GDM1 (cell line): ENCODE measurements at regions not wholly inside any gene's neighbourhood (a gene's known extent, or its start where the extent isn't known, plus 50 kb on each side); places are given as distances from the start of the nearest gene placed in this dataset.

Experiments used
- DNase-seq: peaks from one replicate; lab custom pipeline; 2025; lab: John Stamatoyannopoulos, UW

DNA sequence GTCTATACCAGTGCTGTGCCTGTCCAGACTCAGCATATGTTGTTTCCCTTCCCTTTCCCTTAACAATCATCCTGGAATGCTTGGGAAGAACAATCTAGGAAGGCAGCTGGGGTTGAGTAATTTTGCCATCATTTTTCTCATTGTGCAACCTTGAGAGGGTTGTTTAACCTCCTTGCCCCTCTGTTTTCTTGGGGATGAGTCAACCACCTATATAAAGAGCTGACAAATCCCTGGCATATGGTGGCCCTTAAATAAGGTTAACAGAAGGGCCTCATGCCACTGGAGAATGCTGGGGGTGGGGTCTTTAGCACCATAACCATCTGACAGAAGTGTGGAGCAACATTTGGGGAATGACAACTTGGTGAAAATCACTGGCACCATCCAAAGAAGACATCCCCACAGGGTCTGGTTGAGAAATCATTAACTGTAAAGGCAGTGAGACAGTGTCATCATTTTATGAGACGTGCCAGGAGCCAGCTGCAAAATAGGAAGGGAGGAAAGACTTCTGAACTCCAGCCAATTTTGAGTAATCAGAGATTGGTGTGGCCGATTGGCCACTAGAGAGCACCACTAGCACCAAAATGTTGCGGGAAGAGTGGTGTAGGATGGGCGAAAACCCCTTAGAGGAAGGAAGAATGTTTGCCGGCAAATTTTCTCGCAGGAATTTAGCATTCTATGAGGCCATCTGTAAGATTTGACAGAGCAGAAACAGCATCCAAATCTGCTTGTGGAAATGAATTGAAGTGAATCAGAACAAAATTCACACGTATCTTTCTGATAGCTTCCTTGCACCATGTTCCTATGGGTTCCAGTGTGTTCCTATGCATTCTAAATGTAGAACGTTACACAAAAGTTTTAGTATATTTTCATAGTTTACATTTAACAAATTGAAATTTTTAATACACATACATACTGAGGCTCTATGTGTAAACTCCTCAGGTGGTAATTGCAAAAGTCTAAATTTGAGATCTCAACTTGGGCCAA is 113.8 kb downstream of the MSX2 start:
- no peak for DNase-seq

DNA sequence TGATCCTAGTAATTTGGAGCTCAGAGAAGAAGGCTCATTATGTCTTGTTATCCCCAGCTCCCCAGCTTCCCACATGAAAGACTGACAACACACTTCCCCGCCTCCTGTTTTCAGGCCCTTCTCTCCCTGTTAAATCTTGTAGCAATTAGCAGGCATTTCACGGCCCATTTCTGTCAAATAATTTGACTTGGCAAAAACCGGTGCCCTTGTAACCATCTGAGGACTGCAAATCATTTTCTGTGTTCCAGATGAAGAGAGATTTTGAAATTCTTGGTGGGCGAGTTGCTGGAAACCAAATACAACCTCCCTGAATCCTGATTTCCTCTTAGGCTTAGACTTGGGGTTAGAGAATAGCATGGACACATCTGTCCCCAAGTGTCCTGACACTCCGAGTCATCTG is 109.7 kb downstream of the MSX2 start:
- DNase-seq, result no peak

- no peak for DNase-seq
These were observed 108.4 kb downstream of the MSX2 start for GRCh38 chr5:174832811-174833210.

DNA sequence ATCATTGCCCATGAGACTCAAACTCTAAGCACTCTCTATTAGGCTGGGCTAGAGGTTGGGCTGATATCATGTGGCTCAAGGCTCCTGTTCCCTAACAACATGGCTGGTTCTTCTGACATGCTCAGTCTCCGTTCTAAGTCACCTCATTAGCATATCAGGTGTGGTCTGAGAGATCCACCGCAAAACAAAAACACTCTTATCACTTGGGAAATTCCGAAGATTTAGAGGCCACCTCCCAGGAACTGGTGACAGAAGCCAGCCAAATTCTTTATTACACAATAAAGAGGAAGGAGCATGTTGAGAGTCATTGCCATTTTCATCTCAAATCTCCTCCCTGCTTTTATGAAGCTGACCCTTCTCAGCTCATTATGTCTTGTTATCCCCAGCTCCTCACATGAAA is 107.6 kb downstream of the MSX2 start:
- DNase-seq, result no peak

DNA sequence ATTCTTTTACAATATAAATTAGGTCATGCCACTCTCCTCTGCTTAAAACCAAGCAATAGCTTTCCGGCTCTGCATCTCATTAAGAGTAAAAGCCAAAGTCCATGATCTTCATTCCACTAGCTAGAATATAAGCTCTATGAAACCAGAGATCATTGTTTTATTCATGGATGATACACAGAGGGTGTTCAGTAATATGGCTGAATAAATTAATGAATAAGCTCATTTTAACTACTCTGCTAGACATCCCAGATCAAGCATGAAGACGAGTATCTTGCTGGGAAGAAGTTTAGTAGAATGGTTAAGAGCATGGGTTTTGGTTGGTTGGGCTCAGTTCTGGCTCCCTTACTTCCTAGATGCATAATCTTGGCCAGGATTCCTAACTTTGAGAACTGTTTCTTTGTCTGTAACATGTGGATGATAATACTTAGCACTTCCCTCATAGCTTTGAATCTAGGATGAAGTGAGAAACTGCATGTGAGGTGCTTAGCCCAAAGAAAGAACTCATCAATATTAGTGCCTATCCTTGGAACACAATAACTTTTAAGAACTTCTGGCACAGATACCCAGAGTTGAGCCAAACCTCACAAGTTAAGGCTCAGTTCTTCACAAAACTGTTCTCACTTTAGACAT is 106.8 kb downstream of the MSX2 start:
- DNase-seq, result no peak

DNA sequence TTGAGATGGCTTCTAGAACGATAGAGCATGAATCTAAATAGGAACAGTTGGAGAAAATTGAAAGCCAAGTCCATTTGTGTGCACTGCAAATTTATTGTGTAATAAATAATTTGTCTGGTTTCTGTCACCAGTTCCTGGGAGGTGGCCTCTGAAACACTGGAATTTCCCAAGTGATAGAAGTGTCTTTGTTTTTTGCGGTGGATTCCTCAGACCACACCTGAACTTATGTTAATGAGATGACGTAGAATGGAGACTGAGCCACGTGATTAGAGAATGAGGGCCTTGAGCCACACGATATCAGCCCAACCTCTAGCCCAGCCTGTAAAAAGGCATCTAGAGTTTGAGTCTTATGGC is 105.1 kb downstream of the MSX2 start:
- no peak for DNase-seq

DNA sequence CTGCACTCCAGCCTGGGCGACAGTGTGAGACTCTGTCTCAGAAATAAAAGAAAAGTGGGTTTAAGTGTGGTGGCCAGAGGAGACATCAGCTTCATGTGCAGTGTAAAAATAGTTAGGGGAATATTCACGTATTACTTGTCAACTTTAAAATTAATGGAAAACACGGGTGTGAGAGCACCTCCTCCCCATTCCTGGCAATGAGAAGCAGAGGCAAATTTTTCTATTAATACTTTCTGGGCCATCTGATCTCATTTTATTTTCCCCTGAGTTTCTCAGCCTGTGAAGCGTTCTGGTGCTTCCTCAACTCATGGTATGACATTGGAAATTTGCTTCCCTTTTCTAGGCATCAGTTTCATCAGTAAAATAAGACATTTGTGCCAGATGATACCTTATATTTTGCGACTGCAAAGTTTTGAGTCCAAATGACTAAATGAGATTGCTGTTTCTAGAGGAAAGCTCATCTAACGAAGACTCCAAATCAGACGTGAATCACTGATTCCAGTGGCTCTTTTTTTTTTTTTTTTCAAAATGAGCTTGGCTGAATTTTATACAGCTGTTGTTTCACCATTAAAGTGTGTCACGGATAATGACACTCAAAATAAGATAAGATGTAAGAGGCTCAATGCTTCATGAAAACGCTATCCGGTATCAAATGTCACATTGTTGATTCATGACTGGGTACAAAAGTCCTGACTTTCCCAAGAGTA is 104.6 kb downstream of the MSX2 start:
- no peak for DNase-seq

GRCh38 chr5:174827558-174827957 is 103.2 kb downstream of the MSX2 start:
- no peak for DNase-seq

GRCh38 chr5:174825587-174825986 is 101.2 kb downstream of the MSX2 start:
- no peak for DNase-seq

GRCh38 chr5:174818430-174818829 is 94.0 kb downstream of the MSX2 start:
- no peak for DNase-seq

GRCh38 chr5:174817610-174818009 is 93.2 kb downstream of the MSX2 start:
- no peak for DNase-seq

GRCh38 chr5:174816858-174817257 is 92.5 kb downstream of the MSX2 start:
- DNase-seq, result no peak

GRCh38 chr5:174811438-174811837 is 87.1 kb downstream of the MSX2 start:
- DNase-seq, result no peak

- DNase-seq, result no peak
These were observed 86.4 kb downstream of the MSX2 start for GRCh38 chr5:174810796-174811195.

DNA sequence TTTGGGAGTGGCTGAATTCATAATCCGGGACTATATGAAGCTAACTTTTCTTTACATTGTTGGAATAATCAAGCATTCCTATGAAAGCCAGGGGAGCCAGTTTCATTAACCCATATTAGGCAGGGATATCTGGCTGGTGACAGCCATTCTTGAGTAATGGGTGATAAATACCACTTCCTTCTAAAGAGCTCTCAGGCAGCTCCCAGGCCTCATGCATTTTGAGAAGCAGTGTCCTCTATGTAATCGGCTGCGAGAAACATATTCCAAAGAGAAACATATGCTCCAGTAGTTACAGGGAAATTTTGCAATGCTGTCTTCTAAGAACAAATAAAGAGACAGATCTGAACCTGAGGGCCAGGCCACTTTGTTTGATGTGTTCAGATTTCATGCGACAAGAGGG is 83.1 kb downstream of the MSX2 start:
- DNase-seq, result no peak

DNA sequence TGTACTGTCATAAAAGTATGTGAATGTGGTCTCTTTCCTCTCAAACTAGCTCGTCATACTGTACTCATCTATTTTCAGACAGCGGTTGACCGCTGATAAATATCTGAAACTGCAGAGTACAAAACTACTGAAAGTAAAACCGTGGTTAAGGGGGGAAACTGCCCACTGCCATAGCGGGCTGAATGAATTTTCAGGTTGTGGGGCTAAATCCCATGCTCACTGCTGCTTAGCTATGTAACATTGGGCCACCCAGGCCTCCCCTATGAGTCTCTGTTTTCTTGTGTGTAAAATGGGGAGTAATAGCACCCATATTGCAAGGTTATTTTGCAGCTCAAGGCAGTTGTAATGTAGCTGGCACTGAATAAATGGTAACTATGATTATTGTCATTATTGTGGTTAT is 82.3 kb downstream of the MSX2 start:
- DNase-seq, result no peak

- no peak for DNase-seq
These were observed 77.4 kb downstream of the MSX2 start for GRCh38 chr5:174801798-174802197.

DNA sequence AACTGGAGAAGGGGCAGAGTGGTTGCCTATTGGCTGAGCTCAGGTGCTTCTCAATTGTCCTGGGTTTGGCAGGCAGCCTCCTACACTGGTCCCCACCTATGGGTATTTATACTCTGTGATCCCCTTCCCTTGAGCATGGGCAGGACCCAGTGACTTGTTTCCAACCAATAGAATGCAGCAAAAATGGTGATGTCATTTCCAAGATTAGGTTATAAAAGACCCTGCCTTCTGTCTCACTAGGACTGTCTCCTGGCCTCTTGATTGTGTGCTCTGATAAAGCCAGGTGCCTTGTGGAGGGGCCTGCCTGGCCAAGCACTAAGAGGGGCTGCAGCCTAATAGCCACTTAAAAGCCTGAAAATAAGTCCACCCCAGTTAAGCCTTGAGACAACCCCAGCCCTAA is 76.1 kb downstream of the MSX2 start:
- DNase-seq, result no peak

- no peak for DNase-seq
These were observed 74.7 kb downstream of the MSX2 start for GRCh38 chr5:174799121-174799520.

- no peak for DNase-seq
These were observed 74.2 kb downstream of the MSX2 start for GRCh38 chr5:174798551-174798951.

DNA sequence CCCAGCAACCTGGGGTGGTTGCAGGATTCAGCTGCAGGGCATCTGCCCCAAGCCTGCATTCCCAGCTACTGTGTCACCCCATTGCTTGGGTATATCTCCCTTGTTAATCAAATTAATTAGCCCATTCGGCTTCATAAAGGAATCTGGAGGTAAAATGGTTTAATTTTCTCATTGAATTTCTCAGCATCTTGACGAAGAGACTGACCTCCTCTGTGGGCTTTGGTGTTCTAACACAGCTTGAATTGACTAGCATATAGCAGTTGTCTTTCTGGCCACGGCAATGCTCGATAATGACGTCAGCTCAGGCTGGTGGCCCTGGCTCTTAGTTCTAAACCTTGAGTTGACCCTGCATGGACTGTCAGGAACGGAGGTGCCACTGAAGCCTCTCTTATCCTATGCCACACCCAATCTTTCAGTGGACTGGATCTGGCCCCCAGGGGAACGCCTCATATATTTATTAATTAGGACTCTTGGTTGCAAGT is 72.4 kb downstream of the MSX2 start:
- DNase-seq, result no peak

- DNase-seq, result no peak
These were observed 70.7 kb downstream of the MSX2 start for GRCh38 chr5:174794931-174795672.
